ENCODE measurements at regions not wholly inside any gene's neighbourhood (a gene's known extent, or its start where the extent isn't known, plus 50 kb on each side); places are given as distances from the start of the nearest gene placed in this dataset.

DNA sequence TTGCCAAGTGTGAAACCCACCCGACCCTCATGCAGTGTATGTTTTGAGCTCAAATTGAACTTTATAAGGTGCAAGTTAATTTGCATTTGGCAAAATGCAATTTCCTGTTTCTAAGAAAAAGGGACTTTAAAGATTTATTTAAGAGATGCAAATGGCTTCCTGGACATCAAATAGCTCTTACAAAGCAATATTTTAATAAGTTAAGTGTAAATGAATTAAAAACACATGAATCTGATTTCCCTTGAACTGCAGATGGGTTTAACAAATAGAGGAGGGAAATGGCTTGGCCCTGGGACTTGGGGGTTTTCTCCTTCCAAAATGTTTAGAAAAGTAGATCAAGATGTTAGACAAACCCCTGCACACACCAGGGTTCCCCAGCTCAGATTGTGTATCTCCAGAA, 116.0 kb downstream of the EN1 start:
- TF ChIP-seq, protein P1, sequence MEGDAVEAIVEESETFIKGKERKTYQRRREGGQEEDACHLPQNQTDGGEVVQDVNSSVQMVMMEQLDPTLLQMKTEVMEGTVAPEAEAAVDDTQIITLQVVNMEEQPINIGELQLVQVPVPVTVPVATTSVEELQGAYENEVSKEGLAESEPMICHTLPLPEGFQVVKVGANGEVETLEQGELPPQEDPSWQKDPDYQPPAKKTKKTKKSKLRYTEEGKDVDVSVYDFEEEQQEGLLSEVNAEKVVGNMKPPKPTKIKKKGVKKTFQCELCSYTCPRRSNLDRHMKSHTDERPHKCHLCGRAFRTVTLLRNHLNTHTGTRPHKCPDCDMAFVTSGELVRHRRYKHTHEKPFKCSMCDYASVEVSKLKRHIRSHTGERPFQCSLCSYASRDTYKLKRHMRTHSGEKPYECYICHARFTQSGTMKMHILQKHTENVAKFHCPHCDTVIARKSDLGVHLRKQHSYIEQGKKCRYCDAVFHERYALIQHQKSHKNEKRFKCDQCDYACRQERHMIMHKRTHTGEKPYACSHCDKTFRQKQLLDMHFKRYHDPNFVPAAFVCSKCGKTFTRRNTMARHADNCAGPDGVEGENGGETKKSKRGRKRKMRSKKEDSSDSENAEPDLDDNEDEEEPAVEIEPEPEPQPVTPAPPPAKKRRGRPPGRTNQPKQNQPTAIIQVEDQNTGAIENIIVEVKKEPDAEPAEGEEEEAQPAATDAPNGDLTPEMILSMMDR (IDR thresholded peaks at IDR 0.05) = no peak
- TF ChIP-seq, protein P2, sequence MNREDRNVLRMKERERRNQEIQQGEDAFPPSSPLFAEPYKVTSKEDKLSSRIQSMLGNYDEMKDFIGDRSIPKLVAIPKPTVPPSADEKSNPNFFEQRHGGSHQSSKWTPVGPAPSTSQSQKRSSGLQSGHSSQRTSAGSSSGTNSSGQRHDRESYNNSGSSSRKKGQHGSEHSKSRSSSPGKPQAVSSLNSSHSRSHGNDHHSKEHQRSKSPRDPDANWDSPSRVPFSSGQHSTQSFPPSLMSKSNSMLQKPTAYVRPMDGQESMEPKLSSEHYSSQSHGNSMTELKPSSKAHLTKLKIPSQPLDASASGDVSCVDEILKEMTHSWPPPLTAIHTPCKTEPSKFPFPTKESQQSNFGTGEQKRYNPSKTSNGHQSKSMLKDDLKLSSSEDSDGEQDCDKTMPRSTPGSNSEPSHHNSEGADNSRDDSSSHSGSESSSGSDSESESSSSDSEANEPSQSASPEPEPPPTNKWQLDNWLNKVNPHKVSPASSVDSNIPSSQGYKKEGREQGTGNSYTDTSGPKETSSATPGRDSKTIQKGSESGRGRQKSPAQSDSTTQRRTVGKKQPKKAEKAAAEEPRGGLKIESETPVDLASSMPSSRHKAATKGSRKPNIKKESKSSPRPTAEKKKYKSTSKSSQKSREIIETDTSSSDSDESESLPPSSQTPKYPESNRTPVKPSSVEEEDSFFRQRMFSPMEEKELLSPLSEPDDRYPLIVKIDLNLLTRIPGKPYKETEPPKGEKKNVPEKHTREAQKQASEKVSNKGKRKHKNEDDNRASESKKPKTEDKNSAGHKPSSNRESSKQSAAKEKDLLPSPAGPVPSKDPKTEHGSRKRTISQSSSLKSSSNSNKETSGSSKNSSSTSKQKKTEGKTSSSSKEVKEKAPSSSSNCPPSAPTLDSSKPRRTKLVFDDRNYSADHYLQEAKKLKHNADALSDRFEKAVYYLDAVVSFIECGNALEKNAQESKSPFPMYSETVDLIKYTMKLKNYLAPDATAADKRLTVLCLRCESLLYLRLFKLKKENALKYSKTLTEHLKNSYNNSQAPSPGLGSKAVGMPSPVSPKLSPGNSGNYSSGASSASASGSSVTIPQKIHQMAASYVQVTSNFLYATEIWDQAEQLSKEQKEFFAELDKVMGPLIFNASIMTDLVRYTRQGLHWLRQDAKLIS (CRISPR knock-in tag; IDR thresholded peaks at IDR 0.05; ENCODE audit: borderline replicate concordance) = no peak
- TF ChIP-seq NR2C2 (CRISPR knock-in tag; IDR thresholded peaks at IDR 0.05) (no peak), CREB1 (CRISPR knock-in tag; IDR thresholded peaks at IDR 0.05) (no peak)
- TF ChIP-seq, protein P3, sequence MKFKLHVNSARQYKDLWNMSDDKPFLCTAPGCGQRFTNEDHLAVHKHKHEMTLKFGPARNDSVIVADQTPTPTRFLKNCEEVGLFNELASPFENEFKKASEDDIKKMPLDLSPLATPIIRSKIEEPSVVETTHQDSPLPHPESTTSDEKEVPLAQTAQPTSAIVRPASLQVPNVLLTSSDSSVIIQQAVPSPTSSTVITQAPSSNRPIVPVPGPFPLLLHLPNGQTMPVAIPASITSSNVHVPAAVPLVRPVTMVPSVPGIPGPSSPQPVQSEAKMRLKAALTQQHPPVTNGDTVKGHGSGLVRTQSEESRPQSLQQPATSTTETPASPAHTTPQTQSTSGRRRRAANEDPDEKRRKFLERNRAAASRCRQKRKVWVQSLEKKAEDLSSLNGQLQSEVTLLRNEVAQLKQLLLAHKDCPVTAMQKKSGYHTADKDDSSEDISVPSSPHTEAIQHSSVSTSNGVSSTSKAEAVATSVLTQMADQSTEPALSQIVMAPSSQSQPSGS (CRISPR knock-in tag; IDR thresholded peaks at IDR 0.05; ENCODE audit: borderline replicate concordance, low read depth) = no peak

Measured in WTC11 (cell line).